Activated CD4-positive, alpha-beta T cell treated with anti-CD3 and anti-CD28 coated beads for 1 hour (primary cell): ENCODE measurements at regions not wholly inside any gene's neighbourhood (a gene's known extent, or its start where the extent isn't known, plus 50 kb on each side); places are given as distances from the start of the nearest gene placed in this dataset.

Experiments
- DNase-seq: peaks from one replicate; pipeline ENCODE4 v3.0.0-alpha.2; 2020

DNA sequence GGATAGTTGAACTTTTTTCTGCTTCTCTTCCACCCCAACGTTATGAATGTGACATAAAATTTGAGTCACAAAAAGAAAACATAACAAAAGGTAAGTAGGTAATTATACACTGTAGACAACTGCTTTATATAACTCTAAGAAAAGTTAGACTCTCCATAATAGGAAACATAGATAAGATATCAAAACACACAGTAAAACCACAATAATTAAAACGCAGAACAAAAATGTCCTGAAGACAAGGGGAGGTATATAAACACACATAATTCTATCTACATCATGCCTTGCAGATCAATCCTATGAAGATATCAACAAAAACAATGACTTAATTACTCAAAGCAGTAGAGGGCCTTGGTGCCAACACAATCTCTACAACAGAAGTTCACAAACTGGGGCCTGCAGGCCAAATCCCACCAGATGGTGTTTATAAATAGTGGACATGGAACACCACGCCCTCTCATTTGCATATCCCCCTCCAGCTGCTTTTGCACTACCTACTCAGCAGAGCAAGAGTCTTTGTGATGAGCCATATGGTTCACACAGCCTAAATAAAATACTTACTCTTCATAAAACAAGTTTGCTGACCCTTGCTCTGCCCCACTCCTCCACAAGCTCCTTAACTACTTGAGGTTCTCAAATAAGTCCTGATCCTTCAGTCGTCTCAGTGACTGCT, 254.7 kb downstream of the KLF12 start:
- no peak for DNase-seq

DNA sequence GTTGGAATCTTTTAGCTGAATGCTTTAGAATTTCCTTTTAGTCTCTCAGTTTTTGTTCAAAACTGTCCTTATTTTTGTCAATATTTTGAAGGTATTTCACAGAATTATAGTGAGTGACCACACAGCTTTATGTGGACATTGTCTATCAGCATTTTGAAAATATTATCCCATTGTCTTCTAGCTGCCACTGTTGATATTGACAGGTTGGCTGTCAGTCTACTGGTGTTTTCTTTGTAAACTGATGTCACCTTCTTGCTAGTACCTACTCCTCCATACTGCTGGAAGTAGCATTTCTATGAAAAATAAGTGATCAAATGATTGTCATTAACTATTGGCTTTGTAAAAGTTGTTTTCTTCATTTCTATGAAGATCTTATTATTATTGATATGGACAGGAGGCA, 256.8 kb downstream of the KLF12 start:
- no peak for DNase-seq

DNA sequence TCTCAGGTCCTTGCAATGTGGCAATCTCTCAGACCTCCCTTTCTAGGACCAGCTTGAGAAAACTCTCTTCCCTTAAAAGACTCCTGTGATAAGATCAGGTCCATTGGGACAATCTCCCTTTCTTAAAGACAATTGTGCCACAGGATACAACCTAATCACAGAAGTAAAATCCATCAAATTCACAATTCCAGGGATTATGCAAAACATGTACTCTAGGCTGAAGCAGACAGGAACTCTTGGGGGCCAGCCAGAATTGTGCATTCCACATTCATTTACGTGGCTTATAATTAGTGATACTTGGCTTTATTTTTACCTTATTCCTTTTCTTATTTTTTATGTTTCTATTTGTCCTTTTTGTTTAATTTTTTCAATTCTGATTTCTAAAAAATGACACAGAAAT, 257.9 kb downstream of the KLF12 start:
- DNase-seq, result no peak

DNA sequence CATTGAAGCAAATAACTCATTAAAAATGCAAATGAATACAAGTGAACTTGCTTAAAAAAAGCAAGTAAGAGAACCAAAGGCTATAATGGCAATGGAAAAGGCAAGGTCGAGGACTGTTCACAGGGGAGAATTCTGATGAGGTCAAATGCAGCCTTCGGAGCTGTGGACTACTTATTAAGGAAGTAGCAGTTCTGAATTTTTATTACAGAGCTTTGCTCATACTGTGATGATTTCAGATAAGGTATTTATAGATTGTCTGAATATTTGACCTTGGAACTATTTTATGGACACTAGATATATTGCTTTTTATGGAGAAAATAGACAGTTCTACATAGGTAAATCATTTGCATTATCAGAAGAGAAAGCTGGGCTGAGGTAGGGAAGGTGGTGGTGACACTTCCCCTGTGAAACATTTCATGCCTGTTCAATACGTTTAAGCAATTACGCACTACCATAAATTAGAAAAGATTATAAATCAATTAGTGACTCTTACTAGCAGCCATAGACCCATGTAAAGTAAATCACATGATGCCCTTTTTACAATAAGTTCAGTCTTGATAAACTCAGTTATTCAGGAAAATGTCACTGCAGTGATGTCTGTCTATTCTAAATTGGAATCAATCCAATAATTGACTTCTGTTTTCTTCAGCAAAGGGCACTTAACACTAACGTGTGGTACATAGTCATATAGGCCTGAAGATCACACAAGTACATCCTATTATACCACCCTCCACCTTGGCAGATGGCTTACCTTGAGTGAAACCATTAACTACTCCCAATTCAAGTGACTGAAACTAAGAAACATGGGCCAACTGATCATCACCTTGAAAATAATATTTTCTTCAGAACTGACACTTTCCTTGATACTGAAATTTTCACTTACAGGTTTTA, 260.0 kb downstream of the KLF12 start:
- no peak for DNase-seq

DNA sequence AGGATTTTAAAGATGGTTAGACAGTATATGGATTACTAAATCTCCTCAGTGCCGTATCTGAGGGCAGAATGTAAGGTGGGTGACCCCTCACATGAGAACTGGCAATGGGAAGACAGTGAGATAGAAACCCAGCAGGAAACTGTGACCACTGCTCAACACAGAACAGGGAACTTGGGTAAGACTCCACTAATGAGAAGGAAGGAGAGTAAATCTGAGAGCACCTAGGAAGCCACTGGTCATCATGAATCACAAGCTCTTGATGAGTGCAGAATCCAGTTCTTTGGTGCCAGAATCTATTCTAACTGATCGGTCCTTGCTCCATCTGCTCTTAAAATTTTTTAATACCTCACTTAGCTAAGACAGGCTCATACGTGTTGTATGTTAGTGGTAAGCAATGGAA, 261.8 kb downstream of the KLF12 start:
- no peak for DNase-seq

DNA sequence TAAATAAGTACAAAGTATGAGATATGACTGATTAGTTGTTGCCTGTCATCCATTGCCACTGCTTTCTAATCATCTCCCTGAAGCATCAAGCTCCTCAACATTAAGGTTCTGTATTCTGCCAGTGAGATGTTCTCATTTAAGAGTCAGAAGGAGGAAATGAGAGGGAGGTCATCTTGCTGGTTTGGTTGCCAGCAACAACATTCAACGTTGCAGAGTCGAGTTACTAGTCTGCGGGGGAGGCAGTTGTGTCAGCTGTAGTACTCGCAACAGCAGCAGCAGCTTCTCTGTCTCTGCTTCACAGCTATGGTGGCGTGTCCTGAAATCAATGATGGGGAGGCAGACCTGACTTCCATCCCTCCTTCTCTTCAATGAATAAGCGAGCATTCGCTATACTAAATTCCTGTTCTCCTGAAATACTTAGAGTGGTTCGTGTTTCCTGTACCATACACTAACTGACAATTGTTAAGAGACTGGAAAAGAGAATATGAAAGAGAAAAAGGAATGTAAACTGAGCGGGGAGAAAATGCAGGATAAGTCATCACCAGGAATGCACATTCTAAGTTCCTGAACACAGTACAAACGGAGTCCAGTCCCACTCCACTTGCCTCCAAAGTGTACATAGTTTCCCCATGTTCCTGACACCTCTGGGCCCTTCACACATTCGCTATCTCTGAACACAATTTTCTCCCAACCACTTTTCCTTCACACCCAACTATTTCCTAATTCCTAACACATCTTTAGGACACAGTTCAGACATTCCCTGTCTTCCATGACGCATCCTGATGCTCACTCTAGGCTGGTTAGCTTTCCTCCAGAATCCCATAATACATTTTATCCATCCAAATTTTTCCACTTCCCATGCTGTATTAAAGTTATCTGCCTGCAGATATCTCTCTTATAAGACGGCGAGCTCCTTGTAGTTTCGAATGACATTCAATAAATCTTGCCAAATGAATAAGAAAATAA, 263.0 kb downstream of the KLF12 start:
- no peak for DNase-seq

DNA sequence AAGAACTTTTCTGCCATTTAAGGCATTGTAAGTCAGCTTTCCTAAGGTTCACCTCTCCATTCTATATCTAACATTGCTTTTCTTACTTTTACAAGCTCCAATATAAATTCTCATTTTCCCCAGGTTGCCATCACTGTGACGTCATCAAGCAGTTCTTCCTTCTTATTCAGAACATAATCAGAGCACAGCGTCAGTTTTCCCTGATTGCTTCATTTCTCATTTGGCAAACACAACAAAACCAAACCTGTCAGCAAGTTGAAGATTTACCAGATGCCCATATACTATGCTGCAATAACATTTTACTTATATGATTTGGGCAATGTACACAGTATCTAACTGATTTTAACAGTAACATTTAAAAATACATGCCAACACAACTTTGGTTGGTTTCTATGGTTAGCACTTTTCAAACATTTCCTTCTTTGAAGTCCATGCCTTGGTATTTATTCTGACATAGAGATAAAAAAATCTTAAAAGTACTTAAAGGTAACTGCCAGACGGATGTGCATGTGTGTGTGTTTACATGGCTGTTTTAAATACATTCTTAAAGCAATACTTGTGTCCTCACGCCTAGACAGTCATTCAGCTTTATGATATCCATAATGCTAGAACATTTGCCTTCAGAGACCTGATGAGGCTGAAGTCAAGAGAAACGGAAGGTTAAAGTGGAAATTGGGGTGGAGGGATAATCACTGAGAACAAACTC, 264.0 kb downstream of the KLF12 start:
- no peak for DNase-seq

DNA sequence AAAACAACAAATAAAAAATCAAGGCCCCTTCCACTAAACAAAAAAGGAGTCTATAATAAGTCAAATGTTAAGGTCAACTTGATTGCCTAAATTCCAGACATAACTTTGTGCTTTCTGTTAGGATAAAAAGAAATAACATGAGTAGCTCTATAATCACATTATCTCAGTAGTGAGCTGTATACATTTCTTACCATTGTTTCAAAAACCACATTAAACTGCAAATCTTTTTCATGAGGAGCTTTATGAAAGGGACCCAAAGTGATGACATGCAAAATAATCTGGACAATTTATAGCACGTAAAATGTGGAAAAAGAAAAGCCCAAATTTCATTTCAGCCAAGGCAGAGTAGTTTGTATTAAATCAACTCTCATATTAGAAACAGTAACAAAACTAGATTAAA, 269.2 kb downstream of the KLF12 start:
- no peak for DNase-seq

DNA sequence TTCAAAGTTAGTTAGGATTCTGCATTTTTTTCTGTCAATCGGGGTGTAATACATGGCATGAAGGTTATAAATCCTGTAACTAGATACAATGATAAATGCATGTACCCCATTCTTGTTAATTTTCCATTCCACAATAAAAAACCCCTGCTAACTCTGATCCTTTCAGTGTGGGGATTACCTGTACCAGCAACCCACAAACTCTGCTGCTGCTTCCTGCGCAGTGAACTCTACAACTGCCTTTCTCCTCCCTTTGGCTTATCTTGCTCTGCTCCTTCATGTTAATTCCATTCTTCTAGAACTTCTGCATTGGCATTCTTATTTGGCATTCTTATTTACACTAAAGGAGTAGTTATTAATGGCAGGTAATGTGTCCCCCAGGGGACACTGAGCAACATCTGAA, 273.1 kb downstream of the KLF12 start:
- no peak for DNase-seq

DNA sequence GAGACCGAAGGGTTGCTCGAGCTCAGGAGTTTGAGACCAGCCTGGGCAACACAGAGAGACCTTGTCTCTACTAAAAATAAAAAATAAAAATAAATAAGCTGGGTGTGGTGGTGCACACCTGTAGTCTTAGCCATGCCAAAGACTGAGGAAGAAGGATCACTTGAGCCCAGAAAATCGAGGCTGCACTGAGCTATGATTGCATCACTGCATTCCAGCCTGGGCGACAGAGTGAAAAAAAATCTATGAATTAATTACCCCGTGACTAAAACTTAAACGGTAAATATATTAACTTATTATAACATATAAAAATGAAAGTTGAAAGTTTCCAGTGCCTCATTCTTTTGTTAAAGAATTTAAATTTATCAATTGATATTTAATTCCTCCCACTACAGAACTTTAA, 273.7 kb downstream of the KLF12 start:
- DNase-seq, result no peak

DNA sequence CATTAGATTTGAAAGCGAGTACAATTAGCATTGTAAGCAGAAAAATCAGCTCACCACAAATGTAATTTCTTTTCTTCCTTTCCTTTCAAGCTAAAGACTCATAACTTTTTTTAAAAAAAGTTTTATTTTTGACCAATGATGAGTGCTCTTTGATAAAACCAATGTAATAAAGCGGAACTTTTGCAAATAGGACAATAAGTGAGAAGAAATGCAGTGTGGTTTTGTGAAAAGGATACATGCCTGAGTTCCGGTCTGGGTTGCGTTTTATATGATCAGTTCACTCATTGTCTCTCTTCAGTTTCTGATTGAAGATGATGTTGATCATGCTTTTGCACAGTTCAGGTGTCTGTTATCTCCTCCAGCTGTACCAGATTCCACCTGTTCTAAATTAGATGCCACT, 274.4 kb downstream of the KLF12 start:
- no peak for DNase-seq

DNA sequence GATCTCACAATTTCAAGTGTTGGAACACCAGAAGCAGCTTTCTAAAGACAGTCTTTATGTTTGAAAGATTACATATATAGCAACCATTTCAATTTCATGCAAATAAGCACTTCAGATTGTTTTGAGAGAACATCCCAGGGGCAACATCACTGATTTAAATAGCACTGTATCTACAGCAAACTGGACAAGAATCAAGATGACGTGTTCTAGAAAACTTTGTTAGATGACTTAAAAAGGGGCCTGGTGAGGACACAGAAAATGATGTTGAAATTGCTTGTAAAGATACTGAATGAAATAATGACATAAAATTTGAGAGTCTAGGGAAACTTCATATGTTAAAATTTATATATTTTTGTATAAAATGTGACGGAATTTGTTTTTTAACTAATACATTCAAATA, 277.1 kb downstream of the KLF12 start:
- no peak for DNase-seq

DNA sequence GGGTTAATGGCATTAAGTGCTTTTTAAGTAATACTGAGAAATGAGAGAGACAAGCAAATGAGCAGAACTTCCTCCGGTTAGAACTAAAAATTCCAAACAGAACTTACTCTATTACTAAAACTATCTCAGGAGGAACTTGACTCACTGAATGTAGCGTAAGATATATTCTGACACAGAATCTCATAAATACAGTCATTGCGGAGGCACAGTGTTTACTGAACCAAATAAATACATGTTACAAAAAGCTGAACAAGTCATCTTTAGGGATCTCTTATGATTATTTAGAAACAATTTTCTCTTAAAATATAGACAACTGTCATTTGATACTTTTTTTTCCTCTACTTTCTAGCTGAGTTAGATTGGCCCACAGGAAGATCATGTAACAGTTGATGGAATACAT, 283.1 kb downstream of the KLF12 start:
- DNase-seq, result no peak

DNA sequence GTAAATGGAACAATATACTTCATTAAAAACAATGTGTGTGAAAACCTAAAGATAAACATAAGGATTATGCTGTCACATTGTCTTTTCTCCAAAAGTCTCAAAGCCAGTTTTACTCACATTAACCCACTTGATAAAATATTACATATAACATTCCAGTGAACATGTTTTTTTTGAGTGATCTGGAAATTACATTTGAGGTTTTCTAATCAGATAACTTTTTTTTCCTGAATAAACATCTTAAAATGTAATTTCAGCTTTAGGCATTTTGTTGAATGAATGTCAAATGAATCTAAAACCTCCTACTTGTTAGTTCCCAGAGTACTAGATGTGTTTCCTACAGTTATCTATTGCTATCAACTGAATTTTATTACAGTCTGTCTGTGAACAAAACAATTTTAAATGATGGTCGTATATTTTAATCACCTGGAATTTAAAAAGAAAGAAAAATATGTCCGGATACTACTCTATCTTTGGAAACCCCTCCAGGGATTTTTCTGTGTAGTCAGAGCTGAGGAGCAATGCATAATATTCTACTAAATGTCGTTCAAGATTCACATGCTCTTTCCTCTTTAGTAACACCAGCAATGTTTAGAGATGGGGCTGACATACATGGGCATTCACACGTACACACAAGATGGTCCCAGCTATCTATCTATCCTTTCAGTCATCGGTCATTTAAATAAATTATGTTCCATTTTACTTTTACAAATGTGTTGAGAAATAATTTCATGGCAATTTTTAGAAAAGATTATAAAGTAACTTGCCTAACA, 283.9 kb downstream of the KLF12 start:
- no peak for DNase-seq

DNA sequence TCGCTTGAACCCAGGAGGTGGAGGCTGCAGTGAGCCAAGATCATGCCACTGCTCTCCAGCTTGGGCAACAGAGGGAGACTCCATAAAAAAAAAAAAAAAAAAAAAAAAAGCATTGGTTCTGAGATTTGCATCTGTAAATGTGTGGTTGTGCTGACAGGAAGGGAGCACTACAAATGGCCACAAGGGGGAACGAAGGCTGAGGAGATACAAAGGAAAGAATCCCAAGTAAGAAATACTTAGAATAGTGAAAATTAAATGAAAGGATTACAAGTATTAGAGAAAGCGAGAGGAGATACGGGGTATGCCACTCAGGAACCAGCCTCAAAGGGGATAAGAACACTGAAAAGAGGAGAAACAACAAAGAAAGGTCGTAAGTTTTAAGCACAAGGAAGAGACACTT, 284.9 kb downstream of the KLF12 start:
- no peak for DNase-seq

DNA sequence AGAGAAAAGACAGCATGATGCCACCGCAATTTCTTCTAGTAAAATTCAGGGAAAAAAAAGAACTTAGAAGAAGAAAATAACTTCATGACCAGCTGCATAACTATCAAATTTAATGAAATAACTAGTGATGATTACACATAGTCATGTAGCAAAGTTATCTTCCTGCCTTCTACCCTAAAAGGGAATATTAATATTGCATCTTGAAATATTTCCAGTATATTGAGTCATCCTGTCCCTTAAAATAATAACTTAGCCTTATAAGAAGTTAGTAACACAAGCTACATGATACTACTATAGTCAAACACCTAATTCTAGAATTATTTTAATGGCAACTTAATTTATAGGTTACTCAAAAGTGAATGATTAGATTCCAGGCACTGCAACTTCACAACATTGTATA, 289.2 kb downstream of the KLF12 start:
- no peak for DNase-seq

DNA sequence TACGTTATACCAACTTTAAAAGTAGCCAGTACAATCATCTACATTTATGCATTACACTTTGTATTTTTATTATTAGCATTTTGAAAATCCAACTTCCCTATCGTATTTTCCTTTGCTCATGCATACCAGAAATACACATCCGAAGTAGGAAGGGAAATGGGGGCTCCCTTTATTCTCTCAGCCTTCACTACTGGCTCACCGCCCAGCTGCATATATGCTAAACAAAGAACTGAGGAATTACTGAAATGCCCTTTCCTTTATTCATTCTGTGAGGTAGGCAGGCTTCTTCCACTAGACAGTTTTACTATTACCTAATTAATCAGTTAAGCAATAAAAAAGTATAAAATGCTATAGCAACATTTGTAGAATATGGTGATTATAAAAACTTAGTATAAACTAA, 291.6 kb downstream of the KLF12 start:
- DNase-seq, result no peak

DNA sequence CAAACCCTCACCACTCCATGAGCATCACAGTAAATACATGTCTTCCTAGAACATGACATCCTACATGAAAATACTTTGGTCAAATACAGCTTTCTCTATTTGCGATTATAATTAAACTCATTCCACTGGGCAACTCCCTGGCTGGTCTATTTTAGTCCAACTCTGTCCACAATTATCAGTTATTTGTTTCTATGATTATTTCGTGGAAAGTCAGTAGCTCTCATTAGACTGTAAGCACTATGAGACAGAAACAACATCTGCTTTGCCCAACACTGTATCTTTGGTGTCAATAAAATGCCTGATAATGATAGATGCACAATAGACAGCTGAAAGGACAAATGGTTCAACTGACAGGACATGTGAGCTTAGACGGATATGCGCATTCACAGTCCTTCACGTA, 292.0 kb downstream of the KLF12 start:
- no peak for DNase-seq

DNA sequence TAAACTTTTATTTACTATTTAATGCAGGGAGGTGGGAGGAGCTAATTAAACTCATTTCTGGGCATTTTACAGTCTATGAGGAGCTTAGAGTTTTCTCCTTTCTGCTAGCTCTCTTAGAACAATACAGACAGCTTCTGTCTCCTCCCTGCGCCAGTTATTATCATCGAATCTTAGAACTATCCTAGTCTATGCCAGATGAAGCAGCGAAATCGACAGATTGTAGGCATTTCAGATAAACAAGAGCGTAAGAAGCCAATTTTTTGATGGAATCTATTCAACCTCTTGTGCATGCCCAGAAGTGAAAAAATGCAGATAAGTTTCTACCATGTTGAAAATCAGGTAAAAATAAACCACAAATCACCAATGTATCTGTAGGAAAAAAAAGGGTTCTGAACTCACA, 297.1 kb downstream of the KLF12 start:
- no peak for DNase-seq

DNA sequence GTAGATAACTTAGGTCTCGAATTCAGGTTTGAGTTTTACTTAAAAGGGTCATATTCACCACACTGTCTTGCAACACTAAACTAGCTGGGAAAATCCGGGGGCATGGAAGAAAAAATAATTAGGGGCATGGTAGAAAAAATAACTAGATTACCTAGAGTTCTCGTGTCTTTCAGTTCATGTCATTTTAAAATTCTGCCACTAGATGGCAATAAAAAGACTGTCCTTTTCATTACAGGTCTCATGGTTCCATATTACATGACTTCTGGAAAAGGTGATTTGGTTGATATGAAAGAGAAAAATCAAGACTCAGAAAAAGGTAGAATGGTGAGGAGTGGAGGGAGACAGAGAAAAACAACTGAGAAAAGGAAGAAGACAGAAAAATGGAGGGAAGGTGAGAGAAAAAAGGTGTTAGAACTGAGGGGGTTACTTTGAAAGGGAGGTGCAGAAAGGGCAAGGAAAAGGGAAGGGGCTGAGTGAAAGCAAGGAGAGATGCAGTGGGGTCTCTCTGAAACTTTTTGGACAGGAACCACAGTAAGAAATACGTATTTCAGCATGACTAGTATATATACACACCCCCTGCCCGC, 299.0 kb downstream of the KLF12 start:
- no peak for DNase-seq

DNA sequence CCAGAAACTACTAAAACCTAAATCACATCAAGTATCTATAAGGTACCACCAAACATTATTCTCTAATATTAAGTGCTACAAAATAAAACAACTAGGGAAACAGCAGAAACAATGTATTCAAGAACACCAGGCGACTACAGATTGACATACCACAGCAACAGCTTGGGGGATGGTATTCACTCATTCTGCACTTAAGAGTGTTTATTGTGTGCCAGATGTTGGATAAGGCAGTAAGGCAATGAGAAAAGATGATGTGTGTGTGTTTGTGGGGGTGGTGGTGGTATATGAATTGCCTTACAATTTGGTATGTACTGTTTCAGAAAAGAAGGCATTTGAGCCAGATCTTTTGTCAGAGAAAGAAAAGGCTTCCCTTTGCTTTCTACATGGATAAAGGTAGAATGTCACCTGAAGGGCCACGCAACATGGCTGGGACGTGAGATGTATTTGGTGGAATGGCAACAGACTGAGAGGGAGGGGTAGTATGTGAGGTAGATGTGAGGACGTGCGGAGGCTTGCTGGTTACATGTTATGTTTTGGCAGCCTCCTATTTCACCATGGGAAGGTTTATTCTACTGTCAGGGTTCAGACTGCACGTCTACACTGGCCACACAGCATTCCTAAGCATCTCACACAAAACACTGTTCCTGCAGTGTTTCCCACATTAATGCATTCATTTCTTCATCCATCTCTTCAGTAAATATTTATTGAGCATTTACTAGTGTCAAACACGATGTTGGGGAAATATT, 300.7 kb downstream of the KLF12 start:
- no peak for DNase-seq
